HepG2 (cell line): ENCODE measurements at regions not wholly inside any gene's neighbourhood (a gene's known extent, or its start where the extent isn't known, plus 50 kb on each side); places are given as distances from the start of the nearest gene placed in this dataset.

Experiments
- ATAC-seq: fragments of 200-7000 bp; cut with Tn5 transposase; 3 replicates; pipeline ENCODE4 v1.9.1; 2020; ENCODE audit warnings: mild to moderate bottlenecking, moderate library complexity
- BruUV-seq: library from RNA; stranded (reverse); fragments of 400-500 nt; replicated peaks from 2 replicates; lab custom pipeline; 2021; lab: Mats Ljungman, UMichigan
- CTCF ChIA-PET: fragments of 300-600 bp; formaldehyde crosslinking; extraction: SDS; loops from one replicate; lab custom pipeline; 2021; ENCODE audit warnings: low total read pairs, inconsistent platforms, low intra/inter-chr PET ratio; lab: Yijun Ruan, JAX
- POLR2A ChIA-PET: fragments of 350-600 bp; sonication (Branson Sonifier 250); formaldehyde crosslinking; loops from one replicate; lab custom pipeline; 2020; ENCODE audit warnings: antibody characterized with exemption, inconsistent platforms; lab: Yijun Ruan, JAX
- DNase-seq: peaks from one replicate; pipeline ENCODE4 v3.0.0-alpha.2; 2015; ENCODE audit warnings: low spot score
- FAIRE-seq: peaks from 3 replicates; lab custom pipeline; 2011; peaks lifted over from hg19 to GRCh38; lab: Jason Lieb, UNC
- H2AFZ ChIP-seq: one replicate; pipeline ENCODE4 v1.6.1; 2011; ENCODE audit warnings: low read length, inconsistent platforms
- H3K27ac ChIP-seq: fragments of 300-600 bp; 3 replicates; pipeline ENCODE4 v1.8.0; 2011; ENCODE audit warnings: mixed run types, mild to moderate bottlenecking, mixed read lengths, low read length, inconsistent platforms; ENCODE audit not compliant: insufficient read depth; ENCODE audit errors: extremely low read length
- H3K27me3 ChIP-seq, 2 experiments: fragments of 200-600 bp in 1 of 2; 2 replicates in 1 of 2; 3 replicates in 1 of 2; pipeline versions ENCODE4 v1.6.0 to v1.8.0; 2011; ENCODE audit warnings: low read length in 2 of 2, mild to moderate bottlenecking in 2 of 2, moderate library complexity in 2 of 2, inconsistent platforms in 1 of 2; ENCODE audit not compliant: insufficient read depth in 2 of 2, control insufficient read depth in 1 of 2
- H3K36me3 ChIP-seq, 2 experiments: fragments of 200-600 bp in 1 of 2; replicated peaks in 1 of 2; 2 replicates in 1 of 2; 3 replicates in 1 of 2; pipeline versions ENCODE4 v1.5.1 to v1.8.0; 2011; ENCODE audit warnings: low read length in 2 of 2, inconsistent platforms in 1 of 2; ENCODE audit not compliant: insufficient read depth in 2 of 2, control insufficient read depth in 1 of 2
- H3K4me1 ChIP-seq: 2 replicates; pipeline ENCODE4 v1.5.1; 2012; ENCODE audit warnings: low read length, inconsistent platforms; ENCODE audit not compliant: insufficient read depth
- H3K4me2 ChIP-seq: 2 replicates; pipeline ENCODE4 v1.6.0; 2011; ENCODE audit warnings: low read depth, low read length, inconsistent platforms
- H3K4me3 ChIP-seq, 3 experiments: fragments of 200-600 bp in 1 of 3; sonication (generic), shearing (Covaris generic) in 1 of 3; replicated peaks in 1 of 3; 2 replicates each; pipeline ENCODE4 v1.5.1; 2011 to 2016; ENCODE audit warnings: low read length in 3 of 3, inconsistent platforms in 2 of 3, low read depth in 2 of 3, mild to moderate bottlenecking in 2 of 3, control low read depth in 1 of 3, mixed read lengths in 1 of 3; ENCODE audit not compliant: insufficient read depth in 1 of 3
- H3K79me2 ChIP-seq: one replicate; pipeline ENCODE4 v1.6.1; 2011; ENCODE audit warnings: low read length, inconsistent platforms; ENCODE audit not compliant: insufficient read depth
- H3K9ac ChIP-seq: 2 replicates; pipeline ENCODE4 v1.6.0; 2011; ENCODE audit warnings: mild to moderate bottlenecking, low read depth, low read length, inconsistent platforms; ENCODE audit not compliant: insufficient read depth
- H3K9me3 ChIP-seq: 2 replicates; pipeline ENCODE4 v1.5.1; 2012; ENCODE audit warnings: mild to moderate bottlenecking, low read length
- H4K20me1 ChIP-seq: 2 replicates; pipeline ENCODE4 v1.6.0; 2011; ENCODE audit warnings: inconsistent platforms, mild to moderate bottlenecking, low read length, moderate library complexity; ENCODE audit not compliant: insufficient read depth
- CREB1 ChIP-seq, 2 experiments: fragments of 450-650 bp in 1 of 2; IDR thresholded peaks; 2 replicates each; pipeline ENCODE4 v1.6.1; 2016 to 2017; ENCODE audit warnings: control low read depth in 1 of 2, mild to moderate bottlenecking in 1 of 2, missing compliant biosample characterization in 1 of 2, missing genetic modification characterization in 1 of 2
- ISL2 ChIP-seq: sonication (generic); formaldehyde crosslinking; IDR thresholded peaks from 2 replicates; pipeline ENCODE4 v1.5.0; 2020; ENCODE audit warnings: missing genetic modification reagents
- RAD51 ChIP-seq: fragments of 450-650 bp; IDR thresholded peaks from 2 replicates; pipeline ENCODE4 v1.6.1; 2016; ENCODE audit warnings: borderline replicate concordance
- REXO4 ChIP-seq: sonication (generic); formaldehyde crosslinking; IDR thresholded peaks from 2 replicates; pipeline ENCODE4 v1.8.0; 2022; ENCODE audit warnings: missing genetic modification reagents, mild to moderate bottlenecking, borderline replicate concordance
- ZNF205 ChIP-seq: IDR thresholded peaks from 2 replicates; pipeline ENCODE4 v1.6.1; 2018; ENCODE audit warnings: missing biosample characterization, missing genetic modification reagents
- ZNF264 ChIP-seq: sonication (generic); formaldehyde crosslinking; IDR thresholded peaks from 2 replicates; pipeline ENCODE4 v1.4.0; 2020; ENCODE audit warnings: missing genetic modification reagents
- ZNF407 ChIP-seq: sonication (generic); formaldehyde crosslinking; IDR thresholded peaks from one replicate; pipeline ENCODE4 v1.5.1; 2020; ENCODE audit warnings: mild to moderate bottlenecking, missing genetic modification reagents; ENCODE audit errors: not compliant biosample characterization
- ZNF484 ChIP-seq: sonication (generic); formaldehyde crosslinking; IDR thresholded peaks from 2 replicates; pipeline ENCODE4 v1.5.1; 2020; ENCODE audit warnings: mild to moderate bottlenecking, low read depth, missing genetic modification reagents, borderline replicate concordance
- ZNF616 ChIP-seq: sonication (generic); formaldehyde crosslinking; IDR thresholded peaks from 2 replicates; pipeline ENCODE4 v1.5.0; 2020; ENCODE audit warnings: low read depth, mild to moderate bottlenecking, missing genetic modification reagents
- WGBS: methylation state at CpG from one replicate; pipeline ENCODE4 v1.1.6; 2017; ENCODE audit warnings: low lambda C conversion rate; 5-methylcytosine and 5-hydroxymethylcytosine counted together
- in situ Hi-C: cut with HindIII; loops from 2 replicates; pipeline ENCODE4 v1.10.0; 2017; ENCODE audit warnings: low pct_unique_long_range_greater_than_20kb; ENCODE audit not compliant: extremely low pct_ligation_motif_present
- intact Hi-C: fragments of 100-400 bp; cut with micrococcal nuclease; formaldehyde crosslinking; loops from one replicate; pipeline ENCODE4 v1.10.0; 2022; ENCODE audit not compliant: unreplicated experiment
- TF ChIP-seq, protein P1 (sequence below): sonication (generic); formaldehyde crosslinking; IDR thresholded peaks from 2 replicates; pipeline ENCODE4 v1.8.1; 2023; ENCODE audit warnings: mild to moderate bottlenecking, missing genetic modification reagents

- intact Hi-C loops (no loop called here), in situ Hi-C loops (no loop called here)
- H3K27ac ChIP-seq, result no peak overlapping the region
- H3K9ac ChIP-seq, result no peak overlapping the region
- H4K20me1 ChIP-seq, result no peaks in the 10 kb centered on the region
- BruUV-seq, result no TSS peak
- 13% methylated on average over 2 of the region's 2 CpGs for WGBS
- DNase-seq, result no peak
- H3K9me3 ChIP-seq, result peaks cover 45% of the 10 kb centered on the region
- no peak overlapping the region for H2AFZ ChIP-seq
- no peaks in the 10 kb centered on the region for H3K36me3 ChIP-seq
- no peak for FAIRE-seq
- ChIA-PET CTCF (no interaction called here), POLR2A (no interaction called here)
- ATAC-seq, result no peak
- H3K4me1 ChIP-seq, result no peaks in the 10 kb centered on the region
- no peak overlapping the region for H3K4me2 ChIP-seq
- no peak overlapping the region for H3K4me3 ChIP-seq
- H3K79me2 ChIP-seq, result no peaks in the 10 kb centered on the region
- H3K27me3 ChIP-seq, result no peaks in the 10 kb centered on the region
- no peak for TF ChIP-seq REXO4 (CRISPR knock-in tag)
- TF ChIP-seq RAD51, result no peak
- no peak for TF ChIP-seq ISL2 (CRISPR knock-in tag)
- TF ChIP-seq ZNF616 (CRISPR knock-in tag), result no peak
- TF ChIP-seq ZNF264 (CRISPR knock-in tag), result no peak
- no peak for TF ChIP-seq ZNF484 (CRISPR knock-in tag)
Measured at GRCh38 chr2:147224070-147224469, 620.8 kb upstream of the ACVR2A start.

DNA sequence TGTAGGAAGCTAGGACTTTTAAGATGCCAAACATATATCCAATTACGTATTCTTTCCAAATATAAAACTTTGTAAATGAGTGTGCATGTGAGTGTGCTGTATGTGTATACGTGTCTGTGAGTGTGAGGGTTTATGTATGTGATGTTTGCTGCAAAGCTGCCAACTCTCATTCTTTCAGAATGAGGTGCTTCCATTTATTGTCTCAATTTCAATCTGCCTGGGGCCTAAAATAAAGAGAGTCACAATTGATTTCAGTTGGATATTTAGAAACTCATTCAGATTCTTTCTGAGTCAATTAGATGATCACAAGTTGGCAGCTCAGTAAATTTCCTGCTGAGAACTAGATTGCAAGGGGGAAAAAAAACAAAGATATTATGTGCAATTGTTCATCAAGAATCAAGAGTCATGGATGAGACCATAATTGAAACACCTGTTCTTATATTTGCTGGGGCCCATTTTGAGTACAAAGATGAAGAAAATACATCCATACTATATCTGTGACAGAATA lies 621.2 kb upstream of the ACVR2A start:
- H4K20me1 ChIP-seq, result no peaks in the 10 kb centered on the region
- in situ Hi-C loops (no loop called here), intact Hi-C loops (no loop called here)
- DNase-seq (no peak), FAIRE-seq (no peak), ATAC-seq (no peak)
- H3K36me3 ChIP-seq, result no peaks in the 10 kb centered on the region
- 3% methylated on average over 2 of the region's 2 CpGs for WGBS
- no peaks in the 10 kb centered on the region for H3K4me1 ChIP-seq
- H3K27ac ChIP-seq, result no peak overlapping the region
- H3K9me3 ChIP-seq, result peaks cover 48% of the 10 kb centered on the region
- H3K79me2 ChIP-seq, result no peaks in the 10 kb centered on the region
- CTCF ChIA-PET, result no interaction called here
- H3K4me3 ChIP-seq, result no peak overlapping the region
- H3K27me3 ChIP-seq, result no peaks in the 10 kb centered on the region
- POLR2A ChIA-PET, result no interaction called here
- no TSS peak for BruUV-seq
- H3K9ac ChIP-seq, result no peak overlapping the region
- H3K4me2 ChIP-seq, result no peak overlapping the region
- no peak overlapping the region for H2AFZ ChIP-seq
- TF ChIP-seq ZNF205 (CRISPR knock-in tag) (no peak), ZNF407 (CRISPR knock-in tag) (no peak), CREB1 (IDR thresholded peaks at IDR 0.05) (no peak), CREB1 (CRISPR knock-in tag; IDR thresholded peaks at IDR 0.05) (no peak)
- TF ChIP-seq, protein P1, sequence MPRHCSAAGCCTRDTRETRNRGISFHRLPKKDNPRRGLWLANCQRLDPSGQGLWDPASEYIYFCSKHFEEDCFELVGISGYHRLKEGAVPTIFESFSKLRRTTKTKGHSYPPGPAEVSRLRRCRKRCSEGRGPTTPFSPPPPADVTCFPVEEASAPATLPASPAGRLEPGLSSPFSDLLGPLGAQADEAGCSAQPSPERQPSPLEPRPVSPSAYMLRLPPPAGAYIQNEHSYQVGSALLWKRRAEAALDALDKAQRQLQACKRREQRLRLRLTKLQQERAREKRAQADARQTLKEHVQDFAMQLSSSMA, result no peak
